Jurkat, Clone E6-1 (cell line): ENCODE measurements at regions not wholly inside any gene's neighbourhood (a gene's known extent, or its start where the extent isn't known, plus 50 kb on each side); places are given as distances from the start of the nearest gene placed in this dataset.
"Not testable (repeated sequence)": the region's sequence is repeated elsewhere in the genome, so short reads cannot be mapped to it uniquely, and the experiment has no call there.

Experiments
- DNase-seq: peaks from one replicate; pipeline ENCODE4 v3.0.0-alpha.2; 2011; ENCODE audit warnings: low read depth, low spot score
- H3K4me3 ChIP-seq: 2 replicates; pipeline ENCODE4 v1.5.1; 2011; ENCODE audit warnings: mild to moderate bottlenecking, low read length, control low read depth, moderate library complexity

- not testable (repeated sequence) for H3K4me3 ChIP-seq, DNase-seq
These were observed 73.8 kb upstream of the HGF start for GRCh38 chr7:81843657-81844056.

GRCh38 chr7:81842361-81842760 is 72.5 kb upstream of the HGF start:
- no peak overlapping the region for H3K4me3 ChIP-seq
- no peak for DNase-seq

- H3K4me3 ChIP-seq, result no peak overlapping the region
- no peak for DNase-seq
These were observed 70.0 kb upstream of the HGF start for GRCh38 chr7:81839708-81840369.

GRCh38 chr7:81833401-81833800 is 63.6 kb upstream of the HGF start:
- DNase-seq, result no peak
- H3K4me3 ChIP-seq, result no peak overlapping the region

GRCh38 chr7:81831883-81832282 is 62.0 kb upstream of the HGF start:
- no peak for DNase-seq
- H3K4me3 ChIP-seq, result no peak overlapping the region

- H3K4me3 ChIP-seq, DNase-seq: not testable (repeated sequence)
These were observed 59.7 kb upstream of the HGF start for GRCh38 chr7:81829511-81829910.

- H3K4me3 ChIP-seq, result no peak overlapping the region
- DNase-seq, result no peak
These were observed 53.0 kb upstream of the HGF start for GRCh38 chr7:81822811-81823210.

GRCh38 chr7:81819861-81820260 is 50.0 kb upstream of the HGF start:
- H3K4me3 ChIP-seq, result no peak overlapping the region
- no peak for DNase-seq
